GM21381 (cell line): ENCODE measurements at regions not wholly inside any gene's neighbourhood (a gene's known extent, or its start where the extent isn't known, plus 50 kb on each side); places are given as distances from the start of the nearest gene placed in this dataset.

Experiments
- ATAC-seq: cut with Tn5 transposase; IDR thresholded peaks from one replicate; pipeline ENCODE4 v1.9.1; 2021; ENCODE audit warnings: mild to moderate bottlenecking, moderate library complexity; ENCODE audit not compliant: unreplicated experiment

GRCh38 chr1:56395776-56396175 lies 183.6 kb downstream of the PLPP3 start:
- no peak for ATAC-seq

- no peak for ATAC-seq
Measured at GRCh38 chr1:56394298-56394697, 185.1 kb downstream of the PLPP3 start.

- ATAC-seq: no peak
Measured at GRCh38 chr1:56390934-56391731, 188.2 kb downstream of the PLPP3 start.

- ATAC-seq: no peak
Measured at GRCh38 chr1:56390232-56390867, 189.0 kb downstream of the PLPP3 start.

- ATAC-seq: no peak
Measured at GRCh38 chr1:56389813-56390212, 189.6 kb downstream of the PLPP3 start.

GRCh38 chr1:56387071-56387740 lies 192.2 kb downstream of the PLPP3 start:
- ATAC-seq: no peak

GRCh38 chr1:56385314-56385713 lies 194.0 kb downstream of the PLPP3 start:
- ATAC-seq: no peak

GRCh38 chr1:56382929-56383328 lies 196.4 kb downstream of the PLPP3 start:
- no peak for ATAC-seq

GRCh38 chr1:56380531-56380930 lies 198.8 kb downstream of the PLPP3 start:
- no peak for ATAC-seq

GRCh38 chr1:56378341-56379070 lies 200.9 kb downstream of the PLPP3 start:
- ATAC-seq: no peak

- ATAC-seq: no peak
Measured at GRCh38 chr1:56377431-56377830, 201.9 kb downstream of the PLPP3 start.

GRCh38 chr1:56376188-56376984 lies 203.0 kb downstream of the PLPP3 start:
- no peak for ATAC-seq

GRCh38 chr1:56375326-56375804 lies 204.0 kb downstream of the PLPP3 start:
- no peak for ATAC-seq

GRCh38 chr1:56374026-56374974 lies 205.1 kb downstream of the PLPP3 start:
- no peak for ATAC-seq

- no peak for ATAC-seq
Measured at GRCh38 chr1:56370513-56370912, 208.8 kb downstream of the PLPP3 start.

- ATAC-seq: no peak
Measured at GRCh38 chr1:56363007-56363770, 216.2 kb downstream of the PLPP3 start.

GRCh38 chr1:56360021-56360420 lies 219.3 kb downstream of the PLPP3 start:
- ATAC-seq: no peak

- no peak for ATAC-seq
Measured at GRCh38 chr1:56359056-56359455, 220.3 kb downstream of the PLPP3 start.
